Hematopoietic multipotent progenitor cell treated with erythropoietin and hydrocortisone succinate and interleukin-3 and kit ligand, for 6 days (in vitro differentiated cells): ENCODE measurements at regions not wholly inside any gene's neighbourhood (a gene's known extent, or its start where the extent isn't known, plus 50 kb on each side); places are given as distances from the start of the nearest gene placed in this dataset.
"Not testable (repeated sequence)": the region's sequence is repeated elsewhere in the genome, so short reads cannot be mapped to it uniquely, and the experiment has no call there.

Source experiments
- DNase-seq: peaks from one replicate; pipeline ENCODE4 v3.0.0-alpha.2; 2015

GRCh38 chr5:60487885-60488442, 212.0 kb downstream of the DEPDC1B start:
- no peak for DNase-seq

GRCh38 chr5:60487476-60487875, 212.5 kb downstream of the DEPDC1B start:
- DNase-seq, result no peak

- no peak for DNase-seq
Measured at GRCh38 chr5:60485361-60485760, 214.6 kb downstream of the DEPDC1B start.

GRCh38 chr5:60483050-60483449, 216.9 kb downstream of the DEPDC1B start:
- no peak for DNase-seq

- DNase-seq, result no peak
Measured at GRCh38 chr5:60482301-60482700, 217.7 kb downstream of the DEPDC1B start.

- no peak for DNase-seq
Measured at GRCh38 chr5:60479542-60479941, 220.4 kb downstream of the DEPDC1B start.

DNA sequence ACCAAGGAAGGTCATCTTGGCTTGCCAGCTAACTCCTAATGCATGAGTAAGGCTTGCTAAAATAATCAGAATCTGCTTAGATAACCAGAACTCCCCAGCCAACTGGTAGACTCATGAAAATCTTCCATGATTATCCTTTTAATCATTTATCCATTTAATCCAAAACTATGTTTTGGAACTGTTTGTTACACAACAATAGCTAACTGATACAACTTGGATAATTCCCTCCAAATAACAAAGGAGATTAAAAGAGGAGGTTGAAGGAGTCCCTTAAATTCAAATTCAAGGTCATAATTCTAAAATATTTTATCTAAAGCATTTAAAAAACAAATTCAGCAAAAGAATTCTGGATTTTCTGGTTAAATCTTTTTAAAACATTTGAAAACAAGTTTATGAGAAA, 222.1 kb downstream of the DEPDC1B start:
- DNase-seq, result no peak

GRCh38 chr5:60473654-60474053, 226.3 kb downstream of the DEPDC1B start:
- DNase-seq, result no peak

GRCh38 chr5:60473027-60473426, 226.9 kb downstream of the DEPDC1B start:
- not testable (repeated sequence) for DNase-seq

- DNase-seq, result no peak
Measured at GRCh38 chr5:60470881-60471280, 229.1 kb downstream of the DEPDC1B start.

DNA sequence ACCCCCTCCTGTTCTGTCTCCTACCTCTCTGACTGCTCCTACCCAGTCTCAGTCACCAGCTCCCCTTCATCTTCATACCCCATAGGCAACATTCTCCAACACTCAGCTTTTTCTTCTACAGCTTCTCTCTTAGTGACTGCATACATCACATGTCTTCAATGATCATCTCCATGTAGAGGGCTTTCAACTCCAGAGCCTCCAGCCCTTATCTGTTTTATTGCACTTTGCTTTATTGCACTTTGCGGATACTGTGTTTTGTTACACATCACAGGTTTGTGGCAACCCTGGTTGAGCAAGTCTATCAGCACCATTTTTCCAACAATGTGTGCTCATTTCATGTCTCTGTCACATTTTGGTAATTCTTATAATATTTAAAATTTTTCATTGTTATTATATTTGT, 230.7 kb downstream of the DEPDC1B start:
- DNase-seq, result no peak

DNA sequence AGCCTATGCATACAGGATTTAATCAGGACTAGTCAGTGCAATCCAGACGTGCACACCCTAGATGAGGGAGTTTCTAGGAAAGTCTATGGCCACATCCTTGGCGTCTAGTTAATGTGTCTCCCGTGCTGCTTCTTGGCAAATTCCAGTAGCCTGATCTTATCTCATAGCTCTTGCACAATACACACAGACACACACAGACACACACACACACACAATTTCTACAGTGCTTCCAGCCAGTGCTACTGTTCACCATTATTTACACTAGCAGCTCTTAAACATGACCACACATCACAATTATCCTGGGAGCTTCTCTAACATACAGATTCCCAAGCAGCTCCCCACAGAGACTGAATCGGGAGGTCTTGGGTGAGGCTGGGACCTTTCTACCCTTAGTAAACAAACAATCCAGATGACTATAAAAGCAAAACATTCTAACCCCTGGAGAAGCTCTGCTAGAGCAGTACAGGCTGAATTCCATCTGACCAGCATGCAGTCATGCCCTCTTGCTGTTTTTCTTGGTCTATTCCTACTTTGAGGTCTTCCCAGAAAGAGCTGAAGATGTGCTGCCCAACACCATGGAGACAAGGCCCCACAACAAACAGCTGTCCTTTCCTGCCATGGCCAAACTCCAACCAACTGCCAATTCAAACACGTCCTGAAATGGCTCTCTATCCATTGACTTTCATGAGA, 236.6 kb downstream of the DEPDC1B start:
- DNase-seq, result no peak

GRCh38 chr5:60458666-60459065, 241.3 kb downstream of the DEPDC1B start:
- DNase-seq, result no peak

DNA sequence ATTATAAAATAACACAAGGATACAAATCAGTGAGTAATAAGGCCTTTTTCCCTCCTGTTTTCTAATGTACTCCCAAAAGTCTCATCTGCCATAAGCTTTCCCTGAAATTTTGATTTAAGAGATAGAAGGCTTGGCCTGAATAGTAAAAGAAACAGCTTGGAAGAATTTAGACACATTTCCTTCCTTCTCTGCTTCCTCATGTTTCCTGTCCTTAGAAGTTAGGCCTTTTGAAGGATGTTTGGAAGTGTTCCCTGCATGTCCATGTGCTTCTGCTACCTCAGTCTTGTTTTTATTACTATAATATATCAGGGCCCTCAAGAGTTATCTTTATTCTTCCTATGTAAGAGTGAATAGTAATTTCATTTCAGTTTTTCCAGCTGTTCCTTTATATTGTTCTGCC, 242.7 kb downstream of the DEPDC1B start:
- no peak for DNase-seq

DNA sequence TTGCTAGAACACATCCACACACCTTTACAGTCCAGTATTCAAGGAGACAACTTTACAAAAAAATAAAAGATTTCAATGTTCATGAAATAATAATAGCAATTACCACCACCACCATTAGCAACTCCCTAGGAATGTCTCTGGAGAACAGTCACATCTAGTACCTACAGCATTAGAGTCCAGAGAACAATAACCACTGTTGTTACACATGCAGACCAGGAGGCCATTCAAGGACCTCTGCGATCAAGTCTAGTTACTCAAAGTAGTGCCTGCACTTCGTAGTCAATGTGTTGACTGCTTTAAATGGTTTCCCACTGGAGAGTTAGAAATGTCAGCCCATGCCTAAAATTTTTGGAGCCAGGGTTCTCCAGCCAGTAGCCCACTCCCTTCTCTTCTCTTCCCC, 244.4 kb downstream of the DEPDC1B start:
- no peak for DNase-seq

- DNase-seq, result not testable (repeated sequence)
Measured at GRCh38 chr5:60454277-60454676, 245.7 kb downstream of the DEPDC1B start.

GRCh38 chr5:60453186-60453976, 246.6 kb downstream of the DEPDC1B start:
- DNase-seq, result no peak

DNA sequence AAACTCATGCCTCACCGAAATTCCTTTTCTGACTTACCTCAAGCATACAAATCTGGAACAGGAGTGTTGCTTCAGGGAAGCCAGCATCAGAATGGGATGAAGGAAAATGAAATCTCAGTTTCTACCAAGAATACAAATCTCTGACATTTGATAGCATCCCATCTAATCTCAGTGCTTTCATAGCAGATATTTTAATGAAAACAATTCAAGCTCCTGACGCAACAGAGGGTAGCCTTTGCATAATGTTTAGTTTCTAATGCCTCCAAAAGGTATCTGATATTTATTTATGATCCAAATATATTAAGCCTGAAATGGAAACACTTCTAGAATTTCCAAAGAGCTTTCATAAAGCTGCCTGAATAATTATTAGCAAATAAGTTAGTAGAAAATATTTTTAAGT, 251.4 kb downstream of the DEPDC1B start:
- no peak for DNase-seq

DNA sequence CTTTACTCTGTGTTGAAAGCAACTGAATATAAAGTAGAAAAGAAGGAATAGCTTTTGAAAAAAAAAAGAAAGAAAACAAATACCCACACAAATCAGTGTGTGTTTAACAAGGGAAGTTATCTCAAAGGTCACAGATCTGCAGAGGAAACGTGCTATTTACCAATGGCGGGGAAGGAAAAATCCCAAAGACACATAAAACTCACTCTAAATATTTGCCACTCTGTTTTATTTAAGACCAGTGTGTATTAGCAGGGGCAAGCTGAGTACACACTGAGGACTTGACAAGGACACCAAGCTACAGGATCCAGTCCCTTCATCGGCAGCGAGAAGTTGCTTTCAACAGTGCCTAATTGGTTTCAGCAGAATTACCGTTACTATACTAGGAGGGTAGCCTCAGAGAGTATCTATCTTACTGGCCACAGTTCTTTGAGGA, 252.5 kb downstream of the DEPDC1B start:
- no peak for DNase-seq

GRCh38 chr5:60446917-60447316, 253.0 kb downstream of the DEPDC1B start:
- DNase-seq, result no peak

- peak; percentile 69 for DNase-seq
Measured at GRCh38 chr5:60445921-60446320, 254.0 kb downstream of the DEPDC1B start.

GRCh38 chr5:60445427-60445826, 254.5 kb downstream of the DEPDC1B start:
- DNase-seq, result no peak

- DNase-seq, result peak; percentile 67
Measured at GRCh38 chr5:60444661-60445360, 255.2 kb downstream of the DEPDC1B start.
